ENCODE measurements at regions not wholly inside any gene's neighbourhood (a gene's known extent, or its start where the extent isn't known, plus 50 kb on each side); places are given as distances from the start of the nearest gene placed in this dataset.

- TF ChIP-seq CTCF (IDR thresholded peaks at IDR 0.05; ENCODE audit: low read depth, low read length), result no peak
- no peak for TF ChIP-seq MAX (IDR thresholded peaks at IDR 0.05; ENCODE audit: low read depth, low read length)
- no peak for TF ChIP-seq MYC (IDR thresholded peaks at IDR 0.05; ENCODE audit: low read depth, low read length)
- TF ChIP-seq POLR2A (IDR thresholded peaks at IDR 0.05; ENCODE audit: extremely low read depth, insufficient read length), result no peak
Measured at GRCh38 chr10:45093945-45094344, 93.2 kb downstream of the ZNF22 start.

Data from NB4 (cell line).